Sigmoid colon (tissue), 6 donors: ENCODE measurements at regions not wholly inside any gene's neighbourhood (a gene's known extent, or its start where the extent isn't known, plus 50 kb on each side); places are given as distances from the start of the nearest gene placed in this dataset.
"Not testable (repeated sequence)": the region's sequence is repeated elsewhere in the genome, so short reads cannot be mapped to it uniquely, and the experiment has no call there.

Source experiments
- DNase-seq: peaks from one replicate; pipeline ENCODE4 v3.0.0-alpha.2; 2019
- H3K27ac ChIP-seq, 4 donors: fragments of 200-600 bp; sonication (generic); one replicate each; pipeline ENCODE4 v1.5.1; 2016 to 2019; ENCODE audit warnings: mild to moderate bottlenecking in 1 of 4
- H3K27me3 ChIP-seq, 3 donors: fragments of 200-600 bp; sonication (generic); one replicate each; pipeline ENCODE4 v1.5.1; 2019; ENCODE audit warnings: mild to moderate bottlenecking in 1 of 3
- H3K36me3 ChIP-seq, 4 donors: fragments of 200-600 bp; sonication (generic); one replicate each; pipeline ENCODE4 v1.5.1; 2016 to 2019
- H3K4me1 ChIP-seq, 4 donors: fragments of 200-600 bp; sonication (generic); one replicate each; pipeline ENCODE4 v1.5.1; 2017 to 2019
- H3K4me3 ChIP-seq, 4 donors: fragments of 200-600 bp; sonication (generic); one replicate each; pipeline ENCODE4 v1.5.1; 2017 to 2019; ENCODE audit warnings: mild to moderate bottlenecking in 2 of 4, moderate library complexity in 1 of 4
- H3K9me3 ChIP-seq, 4 donors: fragments of 200-600 bp in 3 of 4; sonication (generic) in 3 of 4; one replicate each; pipeline versions ENCODE4 v1.5.1 to v1.6.1; 2013 to 2019
- CTCF ChIP-seq, 4 experiments: fragments of 450-650 bp in 3 of 4; fragments of 200-600 bp in 1 of 4; IDR thresholded peaks; one replicate each; pipeline ENCODE4 v1.5.1; 2016 to 2019; ENCODE audit warnings: antibody characterized with exemption in 4 of 4, mild to moderate bottlenecking in 3 of 4, moderate library complexity in 2 of 4
- EP300 ChIP-seq, 4 donors: sonication (generic); formaldehyde crosslinking; IDR thresholded peaks; one replicate each; pipeline ENCODE4 v1.6.1; 2017; ENCODE audit warnings: antibody characterized with exemption in 4 of 4
- POLR2A ChIP-seq, 2 donors: fragments of 450-650 bp; IDR thresholded peaks; one replicate each; pipeline ENCODE4 v1.6.1; 2016; ENCODE audit warnings: antibody characterized with exemption in 2 of 2, mild to moderate bottlenecking in 2 of 2, moderate library complexity in 2 of 2
- POLR2AphosphoS5 ChIP-seq, 4 donors: sonication (generic); formaldehyde crosslinking; IDR thresholded peaks; one replicate each; pipeline ENCODE4 v1.6.1; 2017; ENCODE audit warnings: antibody characterized with exemption in 4 of 4
- WGBS, 2 donors: extraction: QIAGEN DNeasy Blood & Tissue Kit; methylation state at CpG; one replicate each; pipeline ENCODE4 v1.1.7; 2013; 5-methylcytosine and 5-hydroxymethylcytosine counted together
- intact Hi-C: fragments of 100-400 bp; cut with DNase I; formaldehyde crosslinking; loops from one replicate; pipeline ENCODE4 v1.15.1; 2023
- donor health status: healthy with polysubstance abuse.
- donor health status: healthy.

- Histone ChIP-seq H3K27me3 (peaks cover 0 to 60% (median 35%) of the 10 kb centered on the region in 3 donors), H3K4me3 (no peak overlapping the region), H3K27ac (no peak overlapping the region), H3K36me3 (no peaks in the 10 kb centered on the region), H3K4me1 (peaks cover 0 to 5% (median 0%) of the 10 kb centered on the region in 4 donors), H3K9me3 (peaks cover 0 to 3% (median 0%) of the 10 kb centered on the region in 4 donors)
- DNase-seq: no peak
- TF ChIP-seq CTCF (IDR thresholded peaks at IDR 0.05) (no peak), POLR2A (IDR thresholded peaks at IDR 0.05) (no peak), POLR2AphosphoS5 (IDR thresholded peaks at IDR 0.05) (no peak), EP300 (IDR thresholded peaks at IDR 0.05) (no peak)
- 11 to 74% methylated on average over 38 of the region's 38 CpGs for WGBS, 2 donors
- intact Hi-C loops: no loop called here
Measured at GRCh38 chr20:30892541-30893345, 364.7 kb upstream of the DEFB115 start.

GRCh38 chr20:30893346-30894314 lies 363.8 kb upstream of the DEFB115 start:
- H3K9me3 ChIP-seq, H3K4me1 ChIP-seq, H3K27ac ChIP-seq, H3K4me3 ChIP-seq, H3K36me3 ChIP-seq, DNase-seq, intact Hi-C loops: not testable (repeated sequence)
- 11 to 80% methylated on average over 48 of the region's 48 CpGs for WGBS, 2 donors
- peaks cover 0 to 65% (median 35%) of the 10 kb centered on the region in 3 donors for H3K27me3 ChIP-seq

- H3K27me3 ChIP-seq: peaks cover 0 to 77% (median 38%) of the 10 kb centered on the region in 3 donors
- H3K27ac ChIP-seq, H3K4me3 ChIP-seq, H3K36me3 ChIP-seq, intact Hi-C loops, H3K9me3 ChIP-seq, DNase-seq, H3K4me1 ChIP-seq: not testable (repeated sequence)
- 14 to 75% methylated on average over 35 of the region's 35 CpGs for WGBS, 2 donors
Measured at GRCh38 chr20:30894707-30895353, 362.6 kb upstream of the DEFB115 start.

GRCh38 chr20:30895354-30895711 lies 362.1 kb upstream of the DEFB115 start:
- 14 to 77% methylated on average over 25 of the region's 25 CpGs for WGBS, 2 donors
- DNase-seq, H3K36me3 ChIP-seq, H3K4me1 ChIP-seq, intact Hi-C loops, H3K4me3 ChIP-seq, H3K27ac ChIP-seq, H3K9me3 ChIP-seq: not testable (repeated sequence)
- H3K27me3 ChIP-seq: peaks cover 0 to 82% (median 43%) of the 10 kb centered on the region in 3 donors

GRCh38 chr20:30899370-30900079 lies 357.9 kb upstream of the DEFB115 start:
- DNase-seq, H3K27ac ChIP-seq, H3K4me1 ChIP-seq, H3K4me3 ChIP-seq, intact Hi-C loops, H3K36me3 ChIP-seq, H3K9me3 ChIP-seq: not testable (repeated sequence)
- 8 to 70% methylated on average over 41 of the region's 41 CpGs for WGBS, 2 donors
- peaks cover 0 to 50% (median 23%) of the 10 kb centered on the region in 3 donors for H3K27me3 ChIP-seq

- H3K4me1 ChIP-seq, H3K9me3 ChIP-seq, intact Hi-C loops, DNase-seq, H3K4me3 ChIP-seq, H3K36me3 ChIP-seq, H3K27ac ChIP-seq: not testable (repeated sequence)
- H3K27me3 ChIP-seq: peaks cover 0 to 43% (median 16%) of the 10 kb centered on the region in 3 donors
- 24 to 81% methylated on average over 30 of the region's 30 CpGs for WGBS, 2 donors
Measured at GRCh38 chr20:30900080-30900719, 357.3 kb upstream of the DEFB115 start.

- H3K27me3 ChIP-seq, H3K36me3 ChIP-seq, DNase-seq, H3K4me3 ChIP-seq, H3K4me1 ChIP-seq, intact Hi-C loops, H3K9me3 ChIP-seq, H3K27ac ChIP-seq: not testable (repeated sequence)
- 91 to 96% methylated on average over 19 of the region's 19 CpGs for WGBS, 2 donors
Measured at GRCh38 chr20:30905231-30905630, 352.2 kb upstream of the DEFB115 start.
